HG03066 (cell line): ENCODE measurements at regions not wholly inside any gene's neighbourhood (a gene's known extent, or its start where the extent isn't known, plus 50 kb on each side); places are given as distances from the start of the nearest gene placed in this dataset.
"Not testable (repeated sequence)": the region's sequence is repeated elsewhere in the genome, so short reads cannot be mapped to it uniquely, and the experiment has no call there.

ENCODE experiments used
- ATAC-seq: cut with Tn5 transposase; IDR thresholded peaks from one replicate; pipeline ENCODE4 v1.9.1; 2021; ENCODE audit warnings: low read depth; ENCODE audit not compliant: unreplicated experiment

DNA sequence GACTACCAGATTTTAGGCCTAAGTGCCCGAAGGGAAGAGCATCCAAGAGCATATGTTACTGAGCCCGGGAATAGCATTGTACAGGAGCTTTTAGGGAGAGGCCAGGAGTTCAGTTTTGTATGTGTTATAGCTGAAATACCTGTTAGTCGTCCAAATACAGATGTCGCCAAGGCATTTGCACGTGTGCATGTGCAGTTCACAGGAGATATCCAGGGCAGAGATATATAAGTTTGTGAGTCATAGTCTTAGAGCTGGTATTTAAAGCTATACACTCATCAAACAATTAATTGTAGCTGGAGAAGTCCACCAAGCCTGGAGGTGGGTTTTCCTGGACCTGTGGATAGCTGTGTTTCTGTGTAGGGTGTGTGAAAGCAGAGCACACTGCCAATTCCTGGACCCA, 394.0 kb upstream of the FZD8 start:
- ATAC-seq: no peak

DNA sequence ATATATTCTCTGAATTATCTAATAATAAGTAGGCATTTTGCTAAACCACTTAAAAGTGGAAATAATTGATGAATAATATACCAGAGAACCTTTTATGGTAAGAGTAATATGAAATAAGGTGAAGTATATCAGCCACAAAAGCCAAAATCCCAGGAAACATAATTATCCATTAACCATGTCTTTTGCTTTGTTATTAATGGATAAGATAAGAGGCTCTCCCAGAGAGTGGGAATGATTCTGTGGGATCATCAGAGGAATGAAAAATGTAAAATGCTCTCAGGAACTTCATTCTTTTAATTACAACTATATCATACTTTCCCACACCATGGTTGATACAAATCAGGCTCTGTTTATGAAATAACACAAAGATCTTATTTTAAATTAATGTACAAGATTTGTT, 391.7 kb upstream of the FZD8 start:
- ATAC-seq: no peak

DNA sequence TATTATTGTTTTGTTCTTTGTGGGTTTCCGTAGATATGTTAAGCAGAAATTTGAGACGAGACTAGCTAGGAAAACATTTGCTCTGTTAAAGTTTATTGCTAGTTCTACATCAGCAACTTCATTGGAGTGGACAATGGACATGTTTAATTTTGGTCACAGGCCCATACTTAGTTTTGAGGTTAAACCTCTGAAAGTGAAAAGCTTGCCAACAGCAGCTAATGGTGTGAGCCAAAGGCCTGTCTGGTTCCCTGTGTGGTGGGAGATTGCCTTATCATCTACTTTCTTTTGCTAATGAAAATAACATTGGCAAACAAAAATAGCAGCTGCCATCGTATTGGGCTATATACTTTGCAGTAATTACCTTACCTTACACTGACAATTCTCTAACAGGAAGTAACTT, 388.4 kb upstream of the FZD8 start:
- no peak for ATAC-seq

DNA sequence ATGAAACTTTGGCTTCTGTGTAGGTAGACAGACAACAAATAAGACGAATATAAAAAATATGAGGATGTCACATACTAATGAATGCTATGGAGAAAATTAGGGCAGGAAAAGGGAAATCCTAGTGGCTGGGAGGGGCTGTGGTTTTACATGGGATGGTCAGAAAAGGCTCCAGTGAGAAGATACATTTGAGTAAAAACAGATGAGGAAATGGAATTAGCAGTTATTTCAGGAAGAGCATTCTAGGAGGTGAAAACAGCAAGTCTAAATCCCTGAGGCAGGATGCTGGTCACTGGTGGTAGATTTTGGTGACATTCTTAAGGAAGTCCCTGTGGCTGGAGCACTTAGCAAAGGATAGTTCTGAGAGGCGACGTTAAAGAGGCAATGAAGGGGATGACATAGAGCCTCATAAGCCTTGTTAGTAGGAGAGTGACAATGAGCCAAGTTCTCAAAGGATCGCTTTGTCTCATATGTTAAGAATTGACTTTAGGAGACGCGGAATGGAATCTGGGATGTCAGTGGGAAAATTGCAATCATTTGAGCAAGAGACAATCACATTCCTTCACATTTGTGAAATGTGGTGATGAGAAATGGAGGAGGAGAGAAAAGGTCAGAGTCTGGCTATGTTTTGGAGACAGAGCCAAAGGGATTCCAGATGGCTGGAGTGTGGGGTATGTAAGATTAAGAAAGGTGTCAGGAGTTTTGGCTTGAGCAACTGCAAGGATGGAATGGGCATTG, 384.7 kb upstream of the FZD8 start:
- ATAC-seq: no peak

DNA sequence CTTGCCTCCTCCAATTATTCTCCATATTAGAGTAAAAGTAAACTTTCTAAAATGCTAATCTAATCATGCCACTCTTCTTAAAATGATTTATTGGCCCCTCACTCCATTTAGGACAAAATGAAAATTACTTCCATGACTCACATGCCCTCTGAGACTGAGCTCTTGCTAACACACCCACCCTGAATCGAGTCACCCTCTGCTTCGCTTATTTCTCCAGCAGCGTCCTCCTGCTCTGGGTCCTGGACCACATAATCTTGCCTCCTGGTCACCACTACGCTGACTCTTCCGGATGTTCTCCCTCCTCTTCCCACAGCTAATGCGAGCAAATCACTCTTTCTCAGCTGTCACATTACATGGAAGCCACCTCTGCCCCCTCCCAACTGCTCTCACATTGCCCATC, 384.0 kb upstream of the FZD8 start:
- no peak for ATAC-seq

DNA sequence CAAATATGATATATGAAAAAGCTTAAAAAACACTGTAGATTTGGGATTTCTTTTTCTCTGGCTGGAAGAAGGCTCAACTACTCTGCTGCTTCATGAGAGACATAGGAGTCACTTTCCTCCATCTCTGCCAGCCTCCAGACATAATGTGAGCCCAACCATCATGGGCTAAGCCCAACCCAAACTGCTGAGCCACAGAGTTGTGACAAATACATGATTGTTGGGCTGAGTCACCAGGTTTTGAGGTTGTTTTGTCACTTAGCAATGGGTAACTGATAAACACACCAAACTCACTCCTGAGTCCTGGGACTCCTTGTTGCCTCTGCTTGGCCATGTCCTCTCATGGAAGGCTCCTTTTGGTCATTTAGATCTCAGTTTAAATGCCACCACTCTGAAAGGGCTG, 381.8 kb upstream of the FZD8 start:
- ATAC-seq: no peak

DNA sequence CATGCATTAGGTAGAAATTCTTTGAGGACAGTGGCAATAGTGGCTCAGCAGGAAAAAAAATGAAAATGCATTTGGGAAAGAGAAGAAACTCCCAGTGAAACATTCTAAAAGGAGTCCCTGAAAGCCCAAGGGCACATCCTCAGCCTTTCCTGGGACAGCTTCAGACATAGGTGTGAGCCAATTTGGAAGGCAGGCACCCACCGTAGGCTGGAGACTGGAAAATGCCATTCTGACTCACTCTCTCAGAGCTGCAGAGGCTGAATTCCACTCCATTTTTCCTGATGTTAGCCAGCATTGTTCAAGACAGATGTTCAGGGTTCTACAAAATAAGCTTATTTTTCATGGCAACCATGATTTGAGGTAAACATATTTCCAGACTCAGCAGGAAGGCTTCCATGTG, 379.0 kb upstream of the FZD8 start:
- ATAC-seq: no peak

DNA sequence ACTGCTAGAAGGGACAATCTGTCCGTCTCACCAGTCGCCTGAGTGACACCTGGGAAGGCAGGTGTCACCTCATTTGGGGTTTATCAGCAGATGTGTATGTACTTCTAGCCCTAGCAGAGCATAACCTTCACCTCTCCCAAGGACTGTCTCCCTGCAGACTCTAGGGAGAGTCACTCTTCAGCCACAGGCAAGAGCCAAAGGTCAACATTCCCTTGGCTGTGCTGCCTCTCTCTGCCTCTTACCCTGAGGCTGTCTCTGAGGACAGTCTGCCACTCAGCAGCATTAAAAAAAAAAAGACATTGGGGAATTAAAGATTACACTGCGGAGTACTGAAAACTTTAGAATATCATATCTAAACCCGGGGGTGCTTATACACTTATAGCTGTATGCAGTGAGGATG, 377.7 kb upstream of the FZD8 start:
- ATAC-seq: no peak

DNA sequence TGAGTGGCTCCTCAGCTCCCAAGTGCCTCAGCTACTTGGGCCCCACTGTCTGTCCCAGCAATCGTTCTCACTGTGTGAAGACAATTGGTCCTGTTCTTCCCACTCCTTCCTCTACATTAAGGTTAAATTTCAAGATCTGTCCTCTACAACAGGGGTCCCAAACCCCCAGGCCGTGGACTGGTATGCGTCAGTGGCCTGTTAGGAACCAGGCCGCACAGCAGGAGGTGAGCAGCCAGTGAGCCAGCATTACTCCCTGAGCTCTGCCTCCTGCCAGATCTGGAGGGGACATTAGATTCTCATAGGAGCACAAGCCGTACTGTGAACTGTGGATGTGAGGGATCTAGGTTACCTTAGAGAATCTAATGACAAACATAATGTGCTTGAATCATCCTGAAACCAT, 376.9 kb upstream of the FZD8 start:
- no peak for ATAC-seq

DNA sequence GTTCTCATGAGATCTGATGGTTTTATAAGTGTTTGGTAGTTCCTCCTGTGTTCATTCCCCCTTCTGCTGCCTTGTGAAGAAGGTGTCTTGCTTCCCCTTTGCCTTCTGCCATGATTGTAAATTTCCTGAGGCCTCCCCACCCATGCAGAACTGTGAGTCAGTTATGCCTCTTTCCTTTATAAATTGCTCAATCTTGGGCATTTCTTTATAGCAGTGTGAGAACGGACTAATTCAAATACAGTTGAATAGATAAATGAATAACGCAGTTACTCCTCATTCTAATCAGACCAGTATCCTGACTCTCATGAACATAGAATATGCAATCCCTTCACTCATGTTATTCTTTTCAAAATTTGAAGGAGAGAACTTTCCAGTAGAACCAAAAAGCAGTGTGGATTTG, 375.0 kb upstream of the FZD8 start:
- no peak for ATAC-seq

DNA sequence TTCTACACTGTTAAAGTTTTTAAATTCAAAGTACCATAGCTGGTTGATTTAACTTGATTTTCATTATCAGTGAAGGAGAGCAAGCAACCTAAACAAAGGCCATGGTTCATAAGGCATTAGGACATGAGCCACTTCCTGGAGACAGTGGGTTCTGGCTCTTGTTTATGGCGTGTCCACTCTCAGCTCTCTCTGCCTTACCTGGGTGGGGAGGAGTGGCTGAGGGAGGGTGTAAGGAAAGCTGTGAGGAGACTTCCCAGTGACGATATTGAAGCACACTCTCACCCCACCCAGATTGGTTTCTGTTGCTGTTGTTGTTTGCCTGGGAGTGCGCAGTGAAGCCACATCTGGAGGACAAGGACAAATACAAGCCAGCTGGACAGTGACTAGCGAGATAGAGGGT, 365.3 kb upstream of the FZD8 start:
- no peak for ATAC-seq

DNA sequence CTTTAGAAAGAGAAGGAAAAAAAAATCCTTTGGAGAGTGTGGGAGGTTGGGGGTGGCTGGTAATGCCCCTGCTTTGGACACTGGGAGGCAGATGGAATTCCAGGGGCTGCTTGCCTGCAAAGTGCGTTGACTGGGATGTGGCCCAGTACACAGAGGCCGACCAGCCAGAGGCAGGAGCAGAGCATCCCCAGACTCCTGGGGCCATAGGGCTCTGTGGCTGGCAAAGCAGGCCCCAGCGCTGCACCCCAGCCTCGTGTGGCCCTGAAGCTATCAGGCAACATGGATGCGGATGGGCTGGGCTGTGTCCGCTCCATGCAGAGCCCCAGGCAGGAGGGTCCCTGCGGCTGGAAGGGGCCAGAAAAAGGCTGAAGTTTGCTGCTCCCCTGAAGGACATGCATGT, 361.6 kb upstream of the FZD8 start:
- ATAC-seq: no peak

DNA sequence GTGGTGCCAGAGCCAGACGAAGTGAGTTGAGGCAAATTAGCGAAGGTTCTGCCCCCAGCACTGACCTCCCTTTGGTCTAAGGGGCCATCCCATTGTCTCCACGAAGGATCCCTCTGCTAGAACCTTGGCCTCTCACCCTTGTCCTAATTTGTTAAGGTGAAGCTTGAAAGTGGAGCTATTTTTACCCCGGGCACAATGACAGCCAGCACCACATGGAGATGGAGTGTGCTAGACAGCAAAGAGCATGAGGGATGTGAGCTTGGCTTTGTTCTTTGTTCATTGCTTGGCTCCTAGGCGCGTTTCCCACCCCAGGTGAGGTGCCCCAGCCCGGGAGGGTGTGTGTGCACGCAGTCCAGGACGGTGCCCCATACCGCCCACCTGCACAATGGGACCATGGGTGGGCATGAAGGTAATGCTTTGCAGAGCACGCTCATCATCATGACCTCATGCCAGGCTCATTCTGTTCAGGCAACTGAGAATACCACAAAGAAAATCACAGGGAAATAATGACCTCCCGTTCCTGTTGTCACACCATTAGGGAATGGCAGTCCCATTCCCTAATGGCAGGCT, 361.0 kb upstream of the FZD8 start:
- ATAC-seq: no peak

DNA sequence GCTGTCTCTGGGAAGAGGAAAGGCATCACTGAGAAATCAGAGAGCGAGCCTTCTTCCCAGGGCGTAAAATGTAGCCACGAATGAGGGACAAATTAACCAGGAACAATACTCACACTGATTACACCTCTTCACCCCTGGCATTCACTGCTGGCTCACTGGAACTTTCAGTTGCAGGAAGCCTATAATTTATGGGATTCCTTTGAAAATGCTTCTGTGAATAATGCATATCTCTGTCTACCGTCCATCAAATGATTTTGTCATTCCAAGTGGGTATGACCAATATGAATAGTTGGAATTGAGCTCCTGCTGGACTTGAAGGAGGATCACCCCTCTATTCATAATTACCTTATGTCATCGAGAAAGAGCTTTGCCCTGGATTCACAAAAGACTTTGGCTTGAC, 360.3 kb upstream of the FZD8 start:
- ATAC-seq: no peak

DNA sequence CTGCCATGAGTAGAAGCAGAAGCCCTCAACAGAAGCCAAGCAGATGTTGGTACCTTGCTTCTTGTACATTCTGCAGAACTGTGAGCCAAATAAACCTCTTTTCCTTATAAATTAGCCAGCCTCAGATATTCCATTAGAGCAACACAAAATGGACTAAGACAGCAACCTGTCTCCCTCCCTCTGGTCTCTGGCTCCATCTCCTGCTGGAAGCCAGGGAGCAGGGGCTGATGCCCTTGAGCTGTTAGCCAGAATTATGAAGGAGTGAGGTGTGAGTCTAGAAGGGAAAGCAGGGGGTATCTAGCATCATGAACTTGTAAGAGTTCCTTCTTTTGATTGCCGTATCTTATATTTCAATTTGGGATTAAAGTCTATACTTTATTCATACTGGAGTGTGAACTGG, 358.7 kb upstream of the FZD8 start:
- ATAC-seq: not testable (repeated sequence)

DNA sequence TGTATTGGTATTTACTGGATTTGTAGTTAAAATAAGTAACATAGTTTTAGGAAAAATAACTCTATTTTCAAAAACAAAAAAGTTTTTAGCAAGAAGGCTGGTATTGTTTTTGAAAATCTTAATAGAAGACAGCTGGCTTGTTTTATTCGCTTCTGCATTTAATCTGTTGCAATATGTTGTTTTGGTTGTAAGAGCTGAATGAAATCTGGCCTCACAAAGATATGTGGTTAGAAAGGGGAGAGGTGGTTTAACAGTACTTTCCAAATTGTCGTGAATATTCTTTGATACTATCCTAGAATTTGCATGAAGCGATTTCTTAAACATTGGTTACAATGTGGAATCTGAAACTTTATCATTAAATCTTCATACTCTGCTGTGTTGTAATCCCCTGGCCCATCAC, 355.9 kb upstream of the FZD8 start:
- ATAC-seq: no peak

DNA sequence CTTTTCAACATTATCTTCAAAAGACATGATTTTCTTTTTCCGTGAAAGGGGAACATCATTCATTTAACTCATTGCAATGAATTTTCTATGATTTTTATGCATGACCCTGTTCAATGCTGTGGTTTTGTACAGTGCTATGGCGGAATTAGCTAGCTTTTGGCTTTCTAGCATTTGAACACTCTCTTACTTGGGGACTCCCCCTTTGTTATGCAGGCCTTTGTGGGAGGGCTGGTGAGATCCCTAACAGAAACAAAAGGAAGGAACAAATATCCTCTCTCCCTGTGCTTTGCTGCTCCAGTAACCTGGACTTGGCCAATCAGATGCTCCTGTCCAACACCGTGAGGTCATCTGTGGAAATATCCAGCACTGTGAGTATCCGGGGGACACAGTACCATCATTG, 353.4 kb upstream of the FZD8 start:
- no peak for ATAC-seq

DNA sequence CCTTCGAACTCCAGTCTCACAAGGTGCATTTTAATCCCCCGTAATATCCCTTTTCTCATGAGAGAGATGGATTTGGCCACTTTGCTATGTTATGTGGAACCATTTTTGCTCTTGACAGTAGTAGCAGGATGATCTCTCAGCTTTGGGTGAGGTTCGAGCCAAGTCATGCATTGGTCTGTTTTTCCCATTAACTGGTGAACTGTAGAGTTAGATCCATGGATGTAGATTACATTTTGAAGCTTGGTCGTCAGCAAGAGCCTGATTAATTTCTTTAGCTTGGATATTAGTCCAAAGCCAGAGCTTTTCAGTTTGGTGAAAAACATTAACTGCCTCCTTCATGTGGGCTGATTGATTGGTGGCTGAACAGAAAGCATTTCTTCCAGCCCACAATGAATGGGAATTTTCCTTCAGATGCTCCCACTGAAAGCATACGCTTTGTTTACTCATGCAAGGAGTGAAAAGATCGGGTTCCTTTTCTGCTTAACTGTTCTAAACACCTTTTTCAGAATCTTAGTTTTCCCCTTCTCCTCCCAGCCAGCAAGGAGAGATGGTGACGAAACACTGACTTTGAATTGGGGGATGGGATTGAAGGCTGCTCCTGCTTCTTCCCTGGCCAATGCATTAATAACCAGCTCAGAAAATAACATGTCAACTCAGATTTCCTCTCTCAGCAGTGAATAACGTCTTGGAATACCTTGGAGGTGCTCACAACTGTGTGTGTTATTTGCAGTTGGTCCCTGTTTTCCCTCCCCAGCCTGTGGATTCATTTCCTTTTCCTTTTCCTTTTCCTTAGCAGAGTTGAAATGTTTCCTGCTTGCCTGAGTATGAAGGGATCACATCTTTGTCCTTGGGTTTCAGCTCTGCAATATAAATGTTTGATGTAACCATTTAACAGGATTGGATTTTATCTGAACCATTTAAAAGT, 351.8 kb upstream of the FZD8 start:
- no peak for ATAC-seq

DNA sequence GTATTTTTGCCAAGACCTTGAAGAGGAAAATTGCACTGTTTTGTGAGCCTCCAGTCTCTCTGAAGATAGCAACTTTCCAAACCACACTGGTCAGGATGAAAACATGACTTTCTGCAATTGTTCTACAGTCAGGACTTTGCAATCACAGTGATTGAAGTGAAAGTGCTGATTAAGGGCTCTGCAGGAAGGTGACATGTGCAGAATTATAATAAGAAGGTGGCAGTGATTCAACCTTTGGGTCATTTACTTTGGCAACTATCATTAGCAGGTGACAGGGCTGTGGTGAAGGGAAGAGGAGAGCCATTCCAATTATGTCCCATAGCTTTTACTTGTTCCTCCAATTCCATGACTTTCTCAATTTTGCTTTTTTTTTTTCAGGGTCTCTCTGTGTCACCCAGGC, 350.0 kb upstream of the FZD8 start:
- no peak for ATAC-seq

DNA sequence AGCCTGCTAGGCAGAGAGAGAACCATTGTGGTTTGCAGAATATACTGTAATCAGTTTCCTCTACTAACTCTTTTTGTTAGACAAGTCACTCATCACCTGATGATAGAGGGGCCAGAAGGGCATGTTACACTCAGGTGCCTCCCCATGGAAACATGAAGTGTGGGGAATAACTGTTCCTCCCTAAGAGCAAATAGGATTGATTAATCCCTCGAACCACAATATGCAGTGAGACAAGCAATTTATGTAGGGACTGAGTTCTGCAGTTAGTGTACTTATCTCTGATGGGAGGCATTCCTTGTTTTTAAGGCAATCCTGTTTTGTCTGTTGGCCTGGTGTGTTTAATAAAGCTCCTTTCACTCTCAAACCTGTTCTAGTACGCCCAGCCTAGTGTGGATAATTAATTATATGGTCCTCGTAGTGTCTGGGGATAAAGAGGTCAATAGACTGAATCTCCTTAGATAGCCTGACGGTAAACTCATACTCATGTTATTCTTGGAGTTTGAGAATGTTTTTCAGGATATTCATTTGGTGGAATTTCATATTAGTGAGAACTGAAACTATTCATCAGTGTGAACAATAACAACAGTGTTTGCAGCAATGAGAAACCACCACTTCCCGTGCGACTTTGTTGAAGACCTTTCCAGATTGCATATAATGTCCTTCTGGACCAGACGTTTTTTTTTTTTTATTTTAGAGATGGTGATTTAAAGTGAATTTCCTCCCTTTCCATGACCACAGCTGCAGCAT, 344.8 kb upstream of the FZD8 start:
- ATAC-seq: no peak

DNA sequence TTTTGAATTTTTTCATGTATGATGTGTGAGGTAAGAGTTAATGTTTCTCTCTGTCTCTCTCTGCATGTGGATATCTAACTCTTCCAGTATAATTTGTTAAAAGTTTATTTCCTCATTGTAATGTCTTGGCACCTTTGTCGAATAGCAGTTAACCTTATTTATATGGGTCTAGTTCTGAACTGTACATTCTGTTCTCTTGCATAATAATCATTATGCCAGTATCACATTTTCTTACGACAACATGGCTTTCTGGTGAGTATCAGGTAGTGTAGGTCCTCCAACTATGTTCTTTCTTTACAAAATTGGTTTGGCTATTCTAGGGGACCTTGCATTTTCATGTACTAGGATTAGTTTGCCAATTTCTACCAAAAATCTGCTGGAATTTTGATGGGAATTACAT, 337.0 kb upstream of the FZD8 start:
- no peak for ATAC-seq
